ENCODE measurements at regions not wholly inside any gene's neighbourhood (a gene's known extent, or its start where the extent isn't known, plus 50 kb on each side); places are given as distances from the start of the nearest gene placed in this dataset.

DNA sequence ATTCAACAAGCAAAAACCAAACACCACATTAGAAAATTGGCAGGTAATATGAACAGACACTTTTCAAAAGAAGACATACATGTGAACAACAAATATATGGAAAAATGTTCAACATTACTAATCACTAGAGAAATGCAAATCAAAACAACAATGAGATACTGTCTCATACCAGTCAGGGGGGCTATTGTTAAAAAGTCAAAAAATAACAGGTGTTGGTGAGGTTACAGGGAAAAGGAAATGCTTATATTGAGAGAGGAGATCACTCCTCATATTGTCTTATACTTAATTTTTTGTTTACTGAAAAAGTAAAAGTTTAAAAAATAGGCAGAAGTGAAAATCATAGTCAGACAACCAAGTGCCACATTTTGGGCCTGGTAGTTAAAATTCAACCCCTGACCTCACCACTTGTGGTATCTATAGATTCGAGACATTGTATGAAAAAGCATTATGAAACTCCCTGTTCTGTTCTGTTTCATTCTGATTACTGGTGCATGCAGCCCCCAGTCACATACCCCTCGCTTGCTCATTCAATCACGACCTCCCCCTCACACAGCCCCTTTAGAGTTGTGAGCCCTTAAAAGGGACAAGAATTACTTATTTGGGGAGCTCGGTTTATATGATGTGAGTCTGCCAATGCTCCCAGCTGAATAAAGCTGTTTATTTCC lies 153.7 kb upstream of the FGF16 start:
- no peaks in the 10 kb centered on the region for H3K27me3 ChIP-seq (replicated peaks; ENCODE audit: control insufficient read depth, insufficient read depth, low read length)

GRCh38 chrX:77298296-77298695 lies 148.9 kb upstream of the FGF16 start:
- Histone ChIP-seq H3K27me3 (replicated peaks; ENCODE audit: control insufficient read depth, insufficient read depth, low read length) (no peaks in the 10 kb centered on the region), H3K4me3 (replicated peaks; ENCODE audit: low read depth, low read length) (no peak overlapping the region), H3K36me3 (ENCODE audit: control insufficient read depth, insufficient read depth, low read length) (no peaks in the 10 kb centered on the region)
- no peak for TF ChIP-seq CTCF (IDR thresholded peaks at IDR 0.05; ENCODE audit: insufficient read depth, low read length, poor library complexity, severe bottlenecking)
- DNase-seq (ENCODE audit: extremely low read depth, insufficient read length): no peak

More for the DNA sequence above, 153.7 kb upstream of the FGF16 start:
- no peak for DNase-seq (ENCODE audit: extremely low read depth, insufficient read length)
- H3K36me3 ChIP-seq (ENCODE audit: control insufficient read depth, insufficient read depth, low read length): no peaks in the 10 kb centered on the region
- TF ChIP-seq CTCF (IDR thresholded peaks at IDR 0.05; ENCODE audit: insufficient read depth, low read length, poor library complexity, severe bottlenecking): no peak
- H3K4me3 ChIP-seq (replicated peaks; ENCODE audit: low read depth, low read length): no peak overlapping the region

DNA sequence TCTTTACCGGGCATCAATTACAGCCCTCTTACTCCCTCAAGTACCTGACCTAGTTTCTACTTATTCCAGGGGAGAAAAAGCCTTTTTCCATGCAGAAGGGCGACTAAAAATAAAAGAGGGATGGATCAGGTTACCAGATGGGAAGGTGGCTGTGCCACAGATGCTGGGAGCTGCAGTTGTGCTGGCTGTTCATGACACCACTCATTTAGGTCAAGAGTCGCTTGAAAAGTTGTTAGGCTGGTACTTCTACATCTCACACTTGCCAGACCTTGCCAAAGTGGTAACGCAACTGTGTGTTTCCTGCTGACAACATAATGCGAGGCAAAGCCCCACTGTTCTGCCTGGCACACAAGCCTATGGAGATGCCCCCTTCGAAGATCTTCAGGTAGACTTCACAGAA lies 148.4 kb upstream of the FGF16 start:
- no peak for TF ChIP-seq CTCF (IDR thresholded peaks at IDR 0.05; ENCODE audit: insufficient read depth, low read length, poor library complexity, severe bottlenecking)
- no peak overlapping the region for H3K4me3 ChIP-seq (replicated peaks; ENCODE audit: low read depth, low read length)

GRCh38 chrX:77299549-77299948 lies 147.6 kb upstream of the FGF16 start:
- no peaks in the 10 kb centered on the region for H3K27me3 ChIP-seq (replicated peaks; ENCODE audit: control insufficient read depth, insufficient read depth, low read length)
- TF ChIP-seq CTCF (IDR thresholded peaks at IDR 0.05; ENCODE audit: insufficient read depth, low read length, poor library complexity, severe bottlenecking): no peak
- no peak overlapping the region for H3K4me3 ChIP-seq (replicated peaks; ENCODE audit: low read depth, low read length)
- no peaks in the 10 kb centered on the region for H3K36me3 ChIP-seq (ENCODE audit: control insufficient read depth, insufficient read depth, low read length)
- no peak for DNase-seq (ENCODE audit: extremely low read depth, insufficient read length)

More for the DNA sequence above, 148.4 kb upstream of the FGF16 start:
- DNase-seq (ENCODE audit: extremely low read depth, insufficient read length): no peak
- H3K27me3 ChIP-seq (replicated peaks; ENCODE audit: control insufficient read depth, insufficient read depth, low read length): no peaks in the 10 kb centered on the region
- no peaks in the 10 kb centered on the region for H3K36me3 ChIP-seq (ENCODE audit: control insufficient read depth, insufficient read depth, low read length)

DNA sequence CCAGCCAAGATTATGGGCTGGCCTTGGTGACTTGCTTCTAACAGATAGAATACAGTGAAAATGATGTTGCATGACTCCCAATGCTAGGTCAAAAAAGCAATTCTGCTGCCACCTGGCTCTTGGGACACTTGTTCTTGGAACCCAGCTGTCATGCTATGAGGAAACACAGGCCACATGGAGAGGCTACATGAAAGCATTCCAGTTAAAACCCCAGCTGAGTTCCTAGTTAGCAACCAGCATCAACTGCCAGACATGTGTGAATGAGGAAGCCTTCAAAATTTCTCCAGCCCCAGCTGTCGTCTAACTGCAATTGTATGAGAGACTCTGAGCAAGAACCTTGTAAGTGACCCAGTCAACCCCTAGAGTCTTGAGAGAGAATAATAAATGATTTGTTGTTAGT lies 105.2 kb upstream of the FGF16 start:
- Histone ChIP-seq H3K36me3 (ENCODE audit: control insufficient read depth, insufficient read depth, low read length) (no peaks in the 10 kb centered on the region), H3K27me3 (replicated peaks; ENCODE audit: control insufficient read depth, insufficient read depth, low read length) (no peaks in the 10 kb centered on the region), H3K4me3 (replicated peaks; ENCODE audit: low read depth, low read length) (no peak overlapping the region)
- no peak for DNase-seq (ENCODE audit: extremely low read depth, insufficient read length)
- no peak for TF ChIP-seq CTCF (IDR thresholded peaks at IDR 0.05; ENCODE audit: insufficient read depth, low read length, poor library complexity, severe bottlenecking)

DNA sequence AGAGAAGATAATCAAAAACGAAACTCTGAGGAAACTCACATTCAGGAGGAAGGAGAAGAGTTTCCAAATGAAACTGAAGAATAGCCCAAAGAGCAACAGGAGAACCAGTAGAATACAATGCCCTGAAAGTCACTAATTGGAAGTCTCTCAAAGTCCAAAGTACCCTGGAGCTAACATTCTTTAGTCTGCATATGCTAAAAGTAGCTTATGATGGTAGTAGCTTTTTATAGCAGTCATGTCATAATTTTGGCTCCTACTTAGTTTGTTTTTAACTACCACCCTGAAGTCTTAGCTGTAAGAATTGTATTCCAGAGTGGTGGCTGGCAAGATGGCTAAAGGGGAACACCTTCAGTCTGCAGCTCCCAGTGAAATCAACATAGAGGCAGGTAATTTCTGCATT lies 100.3 kb upstream of the FGF16 start:
- no peak for TF ChIP-seq CTCF (IDR thresholded peaks at IDR 0.05; ENCODE audit: insufficient read depth, low read length, poor library complexity, severe bottlenecking)
- Histone ChIP-seq H3K27me3 (replicated peaks; ENCODE audit: control insufficient read depth, insufficient read depth, low read length) (no peaks in the 10 kb centered on the region), H3K36me3 (ENCODE audit: control insufficient read depth, insufficient read depth, low read length) (no peaks in the 10 kb centered on the region), H3K4me3 (replicated peaks; ENCODE audit: low read depth, low read length) (no peak overlapping the region)
- DNase-seq (ENCODE audit: extremely low read depth, insufficient read length): no peak
